Sigmoid colon (tissue), 4 donors: ENCODE measurements at regions not wholly inside any gene's neighbourhood (a gene's known extent, or its start where the extent isn't known, plus 50 kb on each side); places are given as distances from the start of the nearest gene placed in this dataset.

Source experiments
- CTCF ChIP-seq, 4 experiments: fragments of 450-650 bp in 3 of 4; fragments of 200-600 bp in 1 of 4; IDR thresholded peaks; one replicate each; pipeline ENCODE4 v1.5.1; 2016 to 2019; ENCODE audit warnings: antibody characterized with exemption in 4 of 4, mild to moderate bottlenecking in 3 of 4, moderate library complexity in 2 of 4
- EP300 ChIP-seq, 4 donors: sonication (generic); formaldehyde crosslinking; IDR thresholded peaks; one replicate each; pipeline ENCODE4 v1.6.1; 2017; ENCODE audit warnings: antibody characterized with exemption in 4 of 4
- POLR2A ChIP-seq, 2 donors: fragments of 450-650 bp; IDR thresholded peaks; one replicate each; pipeline ENCODE4 v1.6.1; 2016; ENCODE audit warnings: antibody characterized with exemption in 2 of 2, mild to moderate bottlenecking in 2 of 2, moderate library complexity in 2 of 2
- POLR2AphosphoS5 ChIP-seq, 4 donors: sonication (generic); formaldehyde crosslinking; IDR thresholded peaks; one replicate each; pipeline ENCODE4 v1.6.1; 2017; ENCODE audit warnings: antibody characterized with exemption in 4 of 4

GRCh38 chr5:169442913-169443784, 140.4 kb upstream of the SPDL1 start:
- TF ChIP-seq CTCF (IDR thresholded peaks at IDR 0.05) (no peak), POLR2AphosphoS5 (IDR thresholded peaks at IDR 0.05) (no peak), POLR2A (IDR thresholded peaks at IDR 0.05) (no peak), EP300 (IDR thresholded peaks at IDR 0.05) (no peak)
